Nephron progenitor cell (in vitro differentiated cells): ENCODE measurements at regions not wholly inside any gene's neighbourhood (a gene's known extent, or its start where the extent isn't known, plus 50 kb on each side); places are given as distances from the start of the nearest gene placed in this dataset.

Experiments used
- DNase-seq: peaks from one replicate; pipeline ENCODE4 v3.0.0; 2021
- H3K27ac Mint-ChIP-seq: 2 replicates; pipeline ENCODE4 v1.8.0; 2021; ENCODE audit warnings: mild to moderate bottlenecking, moderate library complexity, mixed read lengths
- H3K27me3 Mint-ChIP-seq: 2 replicates; pipeline ENCODE4 v1.8.0; 2021; ENCODE audit warnings: mild to moderate bottlenecking, low read depth, mixed read lengths; ENCODE audit not compliant: poor library complexity
- H3K36me3 Mint-ChIP-seq: 2 replicates; pipeline ENCODE4 v1.8.0; 2021; ENCODE audit warnings: low read depth, mixed read lengths
- H3K4me1 Mint-ChIP-seq: 2 replicates; pipeline ENCODE4 v1.8.0; 2021; ENCODE audit warnings: mixed read lengths
- H3K4me3 Mint-ChIP-seq: 2 replicates; pipeline ENCODE4 v1.8.0; 2021; ENCODE audit warnings: mild to moderate bottlenecking, moderate library complexity, mixed read lengths
- H3K9me3 Mint-ChIP-seq: 2 replicates; pipeline ENCODE4 v1.8.0; 2021; ENCODE audit warnings: mild to moderate bottlenecking, moderate library complexity, mixed read lengths
- CTCF ChIP-seq: fragments of 200-600 bp; sonication (generic); IDR thresholded peaks from 2 replicates; pipeline ENCODE4 v1.5.0; 2021; ENCODE audit warnings: antibody characterized with exemption

GRCh38 chr7:155212301-155213015, 85.2 kb upstream of the INSIG1 start:
- no peak overlapping the region for H3K27ac Mint-ChIP-seq
- H3K9me3 Mint-ChIP-seq = peaks cover 1% of the 10 kb centered on the region
- no peak for TF ChIP-seq CTCF
- peaks cover 47% of the 10 kb centered on the region for H3K4me1 Mint-ChIP-seq
- no peak overlapping the region for H3K4me3 Mint-ChIP-seq
- H3K36me3 Mint-ChIP-seq = no peaks in the 10 kb centered on the region
- no peak for DNase-seq
- peaks cover 26% of the 10 kb centered on the region for H3K27me3 Mint-ChIP-seq

GRCh38 chr7:155213385-155213784, 84.3 kb upstream of the INSIG1 start:
- no peak for TF ChIP-seq CTCF
- no peaks in the 10 kb centered on the region for H3K36me3 Mint-ChIP-seq
- H3K4me1 Mint-ChIP-seq = peaks cover 46% of the 10 kb centered on the region
- peak overlapping the region; percentile 15 for H3K27ac Mint-ChIP-seq
- DNase-seq = no peak
- H3K27me3 Mint-ChIP-seq = peaks cover 26% of the 10 kb centered on the region
- H3K4me3 Mint-ChIP-seq = no peak overlapping the region
- H3K9me3 Mint-ChIP-seq = no peaks in the 10 kb centered on the region

GRCh38 chr7:155213955-155214740, 83.5 kb upstream of the INSIG1 start:
- Mint-ChIP-seq H3K4me3 (peak overlapping the region; percentile 27), H3K9me3 (no peaks in the 10 kb centered on the region), H3K4me1 (peaks cover 41% of the 10 kb centered on the region), H3K27ac (peak overlapping the region; percentile 91), H3K27me3 (peaks cover 26% of the 10 kb centered on the region), H3K36me3 (no peaks in the 10 kb centered on the region)
- no peak for DNase-seq
- TF ChIP-seq CTCF = no peak

- DNase-seq = no peak
- Mint-ChIP-seq H3K27me3 (peaks cover 21% of the 10 kb centered on the region), H3K27ac (peak overlapping the region; percentile 32), H3K36me3 (no peaks in the 10 kb centered on the region), H3K4me3 (no peak overlapping the region), H3K4me1 (peaks cover 35% of the 10 kb centered on the region), H3K9me3 (no peaks in the 10 kb centered on the region)
- TF ChIP-seq CTCF = no peak
Measured at GRCh38 chr7:155215576-155216325, 81.9 kb upstream of the INSIG1 start.

GRCh38 chr7:155216475-155217272, 81.0 kb upstream of the INSIG1 start:
- Mint-ChIP-seq H3K9me3 (no peaks in the 10 kb centered on the region), H3K4me1 (peaks cover 40% of the 10 kb centered on the region), H3K27ac (no peak overlapping the region), H3K27me3 (peaks cover 15% of the 10 kb centered on the region), H3K4me3 (no peak overlapping the region), H3K36me3 (no peaks in the 10 kb centered on the region)
- no peak for TF ChIP-seq CTCF
- no peak for DNase-seq
